ENCODE measurements at regions not wholly inside any gene's neighbourhood (a gene's known extent, or its start where the extent isn't known, plus 50 kb on each side); places are given as distances from the start of the nearest gene placed in this dataset.
"Not testable (repeated sequence)": the region's sequence is repeated elsewhere in the genome, so short reads cannot be mapped to it uniquely, and the experiment has no call there.

DNA sequence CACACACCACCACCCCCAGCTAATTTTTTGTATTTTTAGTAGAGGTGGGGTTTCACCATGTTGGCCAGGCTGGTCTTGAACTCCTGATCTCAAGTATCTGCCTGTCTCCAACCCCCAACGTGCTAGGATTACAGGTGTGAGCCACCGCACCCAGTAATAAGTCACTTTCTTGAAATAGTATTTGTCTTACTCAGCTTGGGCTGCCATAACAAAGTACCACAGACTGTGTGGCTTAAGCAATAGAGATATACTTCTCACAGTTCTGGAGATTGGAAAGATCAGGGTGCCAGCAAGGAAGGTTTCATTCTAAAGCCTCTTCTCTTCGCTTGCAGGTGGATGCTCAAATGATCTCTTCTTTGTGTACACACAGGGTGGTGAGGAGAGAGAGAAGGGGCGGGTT, 99.8 kb downstream of the ARRDC3 start:
- DNase-seq = no peak

DNA sequence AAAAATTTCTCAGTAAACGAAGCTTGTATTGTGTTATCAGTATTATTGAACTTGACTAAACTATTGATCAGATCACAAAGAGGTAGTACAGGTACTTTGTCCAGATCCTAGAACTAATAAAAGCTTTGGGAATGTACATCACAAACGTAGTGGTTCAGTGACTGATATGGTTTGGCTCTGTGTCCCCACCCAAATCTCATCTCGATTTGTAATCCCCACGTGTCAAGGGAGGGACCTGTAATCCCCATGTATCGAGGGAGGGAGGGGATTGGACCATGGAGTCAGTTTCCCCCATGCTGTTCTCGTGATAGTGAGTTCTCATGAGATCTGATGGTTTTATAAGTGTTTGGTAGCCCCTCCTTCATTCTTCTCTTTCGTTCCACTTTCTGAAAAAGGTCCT, 100.9 kb downstream of the ARRDC3 start:
- DNase-seq = no peak

DNA sequence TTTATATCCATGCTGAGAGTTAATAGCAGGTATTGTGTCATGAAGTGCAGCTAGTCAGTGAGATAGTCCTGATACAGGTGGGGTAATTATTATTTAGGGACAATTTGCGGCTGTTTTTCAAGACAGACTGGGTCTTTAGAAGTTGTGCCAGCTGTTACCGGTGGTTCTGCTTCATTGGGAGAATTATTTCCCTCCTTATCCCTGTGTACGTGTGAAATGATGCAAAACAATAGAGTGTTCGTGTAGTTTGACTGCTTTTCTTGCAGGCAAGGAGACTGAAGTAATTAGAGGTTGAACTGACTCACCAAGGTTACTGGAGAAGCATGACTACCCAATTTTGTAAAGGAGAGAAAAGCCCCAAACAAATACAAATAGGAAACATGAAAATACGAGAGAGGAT, 101.7 kb downstream of the ARRDC3 start:
- no peak for DNase-seq

DNA sequence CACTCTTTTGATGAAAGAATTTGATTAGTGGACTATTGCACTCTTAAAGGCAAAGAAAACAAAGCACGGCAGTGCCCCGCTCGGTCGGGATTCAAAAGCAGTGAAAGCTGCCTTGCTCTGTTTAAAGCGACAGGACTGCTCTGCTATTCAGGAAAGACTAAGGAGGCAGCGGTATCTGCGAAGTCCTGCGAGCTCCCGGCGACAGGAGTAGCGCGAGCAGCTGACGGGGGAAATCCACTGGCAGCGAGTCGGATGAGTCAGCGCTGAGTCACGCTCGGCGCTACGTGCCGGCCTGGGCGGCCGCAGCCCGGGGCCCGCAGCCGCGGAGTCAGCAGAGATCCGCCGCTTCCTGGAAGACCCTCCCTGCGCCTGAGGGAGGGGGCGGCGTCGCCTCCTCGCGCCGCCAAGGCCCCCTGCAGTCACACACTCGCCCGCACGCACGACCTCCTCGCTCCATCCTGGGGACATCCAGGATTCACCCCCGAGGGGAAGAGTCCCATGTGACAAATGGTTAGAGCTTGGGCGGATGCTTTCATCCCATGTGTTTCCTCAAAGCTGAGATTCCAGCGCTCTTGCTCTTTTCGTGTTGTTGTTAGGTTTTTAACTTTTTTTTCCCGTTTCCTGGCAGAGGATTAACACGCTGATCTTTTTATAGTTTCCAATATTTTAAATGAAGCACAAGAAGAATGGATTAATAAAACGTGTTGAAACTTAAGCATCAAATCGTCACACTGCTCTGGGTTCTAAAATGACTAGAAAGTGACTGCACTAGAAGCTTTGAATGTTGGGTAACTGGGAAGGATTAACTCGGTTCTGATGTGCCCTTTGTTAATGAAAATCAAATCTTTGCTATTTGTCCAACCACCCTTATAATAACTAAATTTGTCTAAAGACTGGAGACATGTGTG, 102.5 kb downstream of the ARRDC3 start:
- peak; percentile 95 for DNase-seq

DNA sequence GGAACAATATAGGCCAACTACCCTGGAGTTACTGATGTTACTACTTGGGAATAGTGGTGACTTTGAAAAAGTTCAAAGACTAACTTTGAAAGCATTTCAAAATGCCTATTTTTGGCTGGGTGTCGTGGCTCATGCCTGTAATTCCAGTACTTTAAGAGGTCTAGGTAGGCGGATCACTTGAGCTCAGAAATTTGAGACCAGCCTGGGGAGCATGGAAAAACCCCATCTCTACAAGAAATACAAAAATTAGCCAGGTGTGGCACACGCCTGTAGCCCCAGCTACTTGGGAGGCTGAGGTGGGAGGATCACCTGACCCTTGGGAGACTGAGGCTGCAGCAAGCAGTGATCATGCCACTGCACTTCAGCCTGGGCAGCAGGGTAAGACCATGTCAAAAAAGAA, 105.3 kb downstream of the ARRDC3 start:
- DNase-seq = no peak

DNA sequence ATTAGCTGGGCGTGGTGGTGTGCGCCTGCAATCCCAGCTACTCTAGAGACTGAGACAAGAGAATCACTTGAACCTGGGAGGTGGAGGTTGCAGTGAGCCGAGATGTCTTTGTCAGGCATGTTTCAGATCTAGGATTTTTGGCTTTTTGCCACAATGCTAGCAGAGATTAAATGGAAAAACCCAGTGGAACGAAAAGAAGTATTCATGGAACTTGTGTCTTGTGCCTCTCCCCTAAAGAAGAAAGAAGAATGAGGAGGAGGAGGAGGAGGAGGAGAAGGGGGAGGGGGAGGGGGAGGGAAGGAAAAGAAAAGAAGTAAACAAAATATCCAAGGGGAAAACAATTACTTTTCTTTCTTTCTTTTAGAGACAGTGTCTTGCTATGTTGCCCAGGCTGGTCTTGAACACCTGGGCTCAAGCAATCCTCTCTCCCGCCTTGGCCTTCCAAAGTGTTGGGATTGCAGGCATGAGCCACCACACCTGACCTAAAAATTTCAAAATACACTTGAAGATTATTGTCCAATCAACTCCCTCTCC, 106.0 kb downstream of the ARRDC3 start:
- DNase-seq = no peak

DNA sequence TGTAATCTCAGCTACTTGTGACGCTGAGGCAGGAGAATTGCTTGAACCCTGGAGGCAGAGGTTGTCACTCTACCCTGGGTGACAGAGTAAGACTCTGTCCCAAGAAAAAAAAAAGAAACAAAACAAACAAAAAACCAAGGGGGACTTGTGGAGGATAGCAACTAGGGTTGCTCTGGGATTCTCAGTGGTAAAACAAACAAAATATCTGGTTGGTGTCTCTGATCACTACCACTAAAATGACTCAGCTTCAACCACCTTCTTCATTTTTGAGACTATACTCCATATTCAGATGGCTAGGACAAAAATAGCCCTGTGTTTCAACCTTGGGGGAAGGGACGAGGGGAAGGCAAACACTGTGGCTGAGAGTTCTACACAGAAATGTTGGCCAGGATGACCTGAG, 110.3 kb downstream of the ARRDC3 start:
- no peak for DNase-seq

DNA sequence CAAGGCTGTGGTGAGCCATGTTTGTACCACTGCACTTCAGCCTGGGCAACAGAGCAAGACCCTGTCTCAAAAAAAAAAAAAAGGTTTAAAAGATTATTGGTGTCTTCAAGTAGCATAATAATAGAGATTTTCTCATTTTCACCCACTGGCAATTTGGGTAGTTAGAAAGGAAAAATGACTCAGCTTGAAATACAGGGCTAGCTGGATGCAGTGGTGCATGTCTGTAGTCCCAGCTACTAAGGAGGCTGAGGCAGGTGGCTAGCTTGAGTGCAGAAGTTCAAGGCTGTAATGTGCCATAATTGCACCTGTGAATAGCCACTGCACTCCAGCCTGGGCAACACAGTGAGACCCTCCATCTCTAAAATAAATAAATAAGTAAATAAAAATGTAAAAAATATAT, 111.1 kb downstream of the ARRDC3 start:
- DNase-seq = no peak

DNA sequence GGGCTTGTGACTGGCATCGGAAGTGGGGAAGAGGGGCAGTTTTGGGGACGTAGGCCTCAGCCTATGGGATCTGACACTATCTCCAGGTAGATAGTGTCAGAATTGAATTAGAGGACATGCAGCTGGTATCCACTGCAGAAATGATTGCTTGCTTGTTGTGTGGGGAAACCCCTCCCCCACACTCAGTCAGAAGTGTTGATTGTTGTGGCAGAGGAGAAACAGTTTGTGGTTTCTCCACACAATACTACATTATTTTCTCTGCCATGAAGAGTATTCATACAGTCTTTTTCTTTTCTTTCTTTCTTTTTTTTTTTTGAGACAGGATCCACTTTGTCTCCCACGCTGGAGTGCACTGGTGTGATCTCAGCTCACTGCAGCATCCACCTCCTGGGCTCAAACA, 113.9 kb downstream of the ARRDC3 start:
- no peak for DNase-seq

DNA sequence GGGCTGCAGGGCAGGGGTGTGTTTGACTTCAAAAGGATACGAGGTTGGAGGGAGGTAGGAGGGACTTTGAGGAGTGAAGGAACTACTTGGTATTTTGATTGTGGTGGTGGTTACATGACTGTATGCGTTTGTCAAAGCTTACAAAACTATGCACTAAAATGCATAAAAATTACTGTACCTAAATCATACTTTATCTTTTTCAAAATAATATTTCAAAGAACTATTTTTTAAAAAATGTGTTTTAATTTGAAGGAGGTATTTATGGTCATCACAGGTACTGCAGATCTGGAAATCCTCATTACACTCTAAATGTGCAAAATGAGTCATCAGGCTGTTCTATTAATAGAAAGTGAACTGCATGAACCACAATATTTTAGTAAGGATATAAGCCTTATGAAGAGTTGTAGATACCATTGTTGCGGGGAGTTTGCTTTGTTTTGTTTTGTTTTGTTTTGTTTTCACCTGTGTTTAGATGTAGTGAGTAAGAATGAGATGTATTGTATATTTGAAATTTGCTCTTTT, 116.9 kb downstream of the ARRDC3 start:
- DNase-seq = no peak

DNA sequence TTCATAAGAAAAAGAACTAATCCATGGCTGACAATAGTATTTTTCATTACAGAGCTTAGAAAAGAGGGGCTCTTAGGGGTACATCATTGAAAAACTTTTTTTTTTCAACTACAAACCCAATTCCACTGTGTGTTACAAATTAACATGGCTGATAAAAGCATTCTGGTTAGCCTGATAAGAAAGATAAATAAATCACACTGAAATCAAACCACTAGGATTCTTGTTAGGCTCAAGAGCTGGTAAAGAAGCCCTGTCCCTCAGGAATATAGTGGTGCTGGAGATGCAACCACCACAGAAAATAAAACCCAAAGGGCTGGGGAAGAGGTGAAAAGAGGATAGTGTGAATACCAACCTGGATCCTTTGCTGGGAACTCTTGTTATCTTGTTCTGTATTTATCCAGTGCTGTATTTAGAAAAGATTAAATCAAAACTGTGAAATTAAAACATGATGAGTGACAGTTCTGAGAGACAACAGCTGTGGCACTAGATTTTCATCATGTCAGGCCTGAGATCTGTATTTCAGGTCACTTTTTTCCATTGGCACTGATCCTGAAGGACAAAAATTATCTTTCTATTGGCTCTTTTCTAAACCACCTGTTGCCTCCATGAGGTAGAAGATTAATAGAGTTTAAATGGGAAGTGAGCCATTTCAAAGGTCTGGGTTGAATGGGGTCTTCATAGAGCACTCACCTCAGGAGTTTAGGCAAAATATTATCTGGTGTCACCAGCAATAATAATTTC, 118.6 kb downstream of the ARRDC3 start:
- DNase-seq = no peak

DNA sequence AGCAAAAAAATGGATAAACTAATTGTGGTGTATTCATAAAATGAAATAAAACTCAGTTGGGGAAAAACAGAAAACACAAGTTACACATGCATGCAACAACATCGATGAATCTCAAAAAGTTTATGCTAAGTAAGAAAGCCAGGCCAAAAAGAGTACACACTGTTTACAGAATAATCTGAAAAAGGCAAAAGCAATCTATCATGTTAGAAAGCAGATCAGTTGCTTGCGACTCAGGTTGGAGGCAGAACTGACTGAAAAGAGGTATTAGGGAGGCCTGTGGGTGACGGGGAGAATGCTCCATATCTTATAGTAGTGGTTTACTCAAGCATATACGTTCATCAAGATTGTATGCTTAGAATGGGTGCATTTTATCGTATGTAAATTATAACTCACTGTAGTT, 119.2 kb downstream of the ARRDC3 start:
- no peak for DNase-seq

DNA sequence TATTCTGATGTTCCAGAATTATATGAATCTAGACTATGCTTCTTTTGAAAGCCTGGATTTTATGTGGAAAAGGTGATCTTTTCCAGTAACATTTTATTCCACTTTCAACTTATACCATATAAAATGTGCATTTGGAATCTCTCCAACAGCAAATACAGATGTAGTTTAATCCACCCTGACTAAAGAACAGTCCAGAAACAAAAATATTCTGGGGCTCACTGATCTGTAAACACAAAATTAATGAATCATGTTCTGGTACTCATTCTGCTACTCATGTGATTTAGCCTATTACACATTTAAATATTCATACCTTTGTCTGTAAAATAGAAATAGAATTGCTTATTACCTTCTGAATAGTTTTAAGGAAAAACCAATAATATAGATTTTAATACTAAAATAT, 125.8 kb downstream of the ARRDC3 start:
- no peak for DNase-seq

DNA sequence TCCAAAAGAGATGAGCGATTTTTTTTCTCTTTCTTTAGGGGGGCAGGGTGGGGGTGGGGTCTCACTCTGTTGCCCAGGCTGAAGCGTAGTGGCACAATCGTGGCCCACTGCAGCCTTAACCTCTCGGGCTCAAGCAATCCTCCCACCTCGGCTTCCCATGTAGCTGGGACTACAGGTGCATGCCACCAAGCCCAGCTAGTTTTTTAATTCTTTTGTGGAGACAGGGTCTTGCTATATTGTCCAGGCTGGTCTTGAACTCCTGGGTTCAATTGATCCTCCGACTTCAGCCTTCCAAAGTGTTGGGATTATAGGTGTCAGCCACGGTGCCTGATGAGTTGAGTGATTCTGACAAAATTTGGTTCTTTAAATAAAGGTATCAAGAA, 127.0 kb downstream of the ARRDC3 start:
- DNase-seq = no peak

DNA sequence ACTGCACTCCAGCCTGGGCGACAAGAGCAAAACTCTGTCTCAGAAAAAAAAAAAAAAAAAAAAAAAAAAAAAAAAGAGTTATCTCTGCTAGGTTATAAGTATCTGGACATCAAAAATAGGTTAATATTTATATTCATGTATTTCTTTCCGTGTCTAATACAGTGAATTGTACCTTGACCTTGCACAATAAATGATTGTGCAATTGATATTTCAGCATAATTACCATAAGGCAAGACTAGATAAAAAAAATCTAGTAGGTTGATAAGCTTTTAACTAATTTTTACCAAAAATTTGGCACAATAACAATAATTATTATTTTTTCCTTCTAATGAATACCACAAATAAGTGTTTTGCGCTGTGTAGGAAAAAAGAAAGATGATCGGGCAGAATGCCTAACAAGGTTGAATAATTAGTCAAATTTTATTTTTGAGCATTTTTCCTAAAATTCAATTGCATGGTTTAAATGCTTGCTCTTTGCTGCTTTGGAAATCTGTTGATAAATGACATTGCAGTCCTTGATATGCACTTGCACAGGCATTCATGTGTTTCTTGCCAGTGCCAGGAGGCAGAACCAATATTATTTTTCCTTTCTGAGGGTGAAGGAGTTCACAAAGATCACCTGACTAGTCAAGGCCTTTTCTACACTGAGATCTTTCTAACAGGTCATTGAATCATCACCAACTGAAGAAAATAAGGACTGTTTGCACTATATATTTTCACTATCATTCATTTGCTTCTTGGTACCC, 127.5 kb downstream of the ARRDC3 start:
- DNase-seq = no peak

DNA sequence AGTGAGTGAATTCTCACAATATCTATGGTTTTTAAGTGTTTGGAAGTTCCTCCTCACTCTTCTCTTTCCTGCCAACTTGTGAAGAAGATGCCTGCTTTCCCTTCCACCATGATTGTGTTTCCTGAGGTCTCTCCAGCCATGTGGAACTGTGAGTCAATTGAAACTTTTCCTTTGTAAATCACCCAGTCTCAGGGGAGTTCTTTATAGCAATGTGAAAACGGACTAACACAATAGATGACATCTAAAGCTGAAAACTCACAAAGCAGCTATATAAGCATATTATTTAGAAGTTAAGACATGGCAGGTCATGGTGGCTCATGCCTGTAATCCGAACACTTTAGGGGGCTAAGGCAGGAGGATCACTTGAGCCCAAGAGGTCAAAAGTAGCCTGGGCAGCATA, 130.2 kb downstream of the ARRDC3 start:
- DNase-seq = no peak

DNA sequence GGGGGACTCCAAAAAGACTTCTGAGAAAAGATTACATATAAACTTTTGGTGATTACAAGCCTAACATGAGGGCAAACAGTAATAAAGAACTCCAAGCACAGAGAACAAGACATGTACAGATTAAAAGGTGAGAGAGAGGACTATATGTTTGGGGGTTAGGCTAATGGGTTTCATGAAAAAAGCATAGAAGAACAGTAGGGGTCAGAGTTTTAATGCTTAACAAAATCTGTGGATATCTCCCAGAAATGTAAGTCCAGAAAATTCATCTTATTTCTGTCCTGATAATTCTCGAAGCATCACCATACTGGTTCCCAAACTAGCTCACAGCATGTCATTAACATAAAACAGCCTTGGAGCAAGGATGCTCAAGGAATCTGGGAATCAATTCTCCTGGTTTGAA, 137.2 kb downstream of the ARRDC3 start:
- no peak for DNase-seq

DNA sequence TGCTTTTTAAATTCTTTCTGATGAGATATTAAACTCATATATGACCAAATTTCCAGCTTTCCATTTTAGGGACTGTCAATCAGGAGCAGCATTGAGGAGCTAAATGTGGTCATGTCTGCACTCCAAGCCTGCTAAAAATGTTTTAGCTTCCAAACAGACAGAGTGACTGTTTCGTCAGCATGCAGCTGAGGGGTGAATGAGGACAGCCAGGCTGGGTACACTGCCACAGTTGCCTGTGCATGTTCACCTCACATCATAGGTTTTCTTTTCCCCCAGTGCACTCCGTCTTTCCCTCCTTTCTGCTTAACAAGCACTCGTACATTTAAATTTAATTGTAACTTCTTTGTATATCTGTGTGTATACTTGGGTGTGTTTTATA, 138.1 kb downstream of the ARRDC3 start:
- no peak for DNase-seq

DNA sequence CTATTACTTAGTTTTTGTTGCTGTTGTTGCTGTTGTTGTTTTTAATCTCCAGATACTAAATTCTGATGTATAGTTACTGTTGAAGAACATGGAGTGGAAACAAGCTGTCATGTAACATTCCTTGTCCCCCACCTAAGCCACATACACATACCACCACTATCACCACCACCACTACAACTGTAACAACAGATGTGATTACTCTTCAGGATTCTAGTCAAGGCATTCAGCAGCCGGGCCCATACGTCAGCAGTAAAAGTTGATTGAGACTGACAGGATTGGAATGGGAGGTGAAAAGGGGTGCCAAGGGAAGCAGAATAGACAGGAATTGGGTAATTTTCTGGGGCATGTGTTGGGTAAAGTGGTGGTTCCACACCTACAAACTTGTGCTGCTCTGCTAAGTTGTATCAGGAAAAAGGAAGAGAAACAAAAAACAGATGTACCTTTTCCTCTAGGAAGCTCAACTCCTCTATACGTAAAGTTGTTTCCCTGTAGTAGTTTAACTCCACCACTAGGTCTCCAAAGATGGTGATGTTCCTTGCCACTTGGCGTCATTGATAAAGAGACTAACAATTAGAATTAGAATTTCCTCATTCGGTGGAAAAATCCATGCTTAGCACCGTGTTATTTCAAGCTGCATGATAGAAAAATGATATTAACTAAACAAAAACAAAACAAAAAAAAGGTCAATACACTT, 138.6 kb downstream of the ARRDC3 start:
- no peak for DNase-seq

DNA sequence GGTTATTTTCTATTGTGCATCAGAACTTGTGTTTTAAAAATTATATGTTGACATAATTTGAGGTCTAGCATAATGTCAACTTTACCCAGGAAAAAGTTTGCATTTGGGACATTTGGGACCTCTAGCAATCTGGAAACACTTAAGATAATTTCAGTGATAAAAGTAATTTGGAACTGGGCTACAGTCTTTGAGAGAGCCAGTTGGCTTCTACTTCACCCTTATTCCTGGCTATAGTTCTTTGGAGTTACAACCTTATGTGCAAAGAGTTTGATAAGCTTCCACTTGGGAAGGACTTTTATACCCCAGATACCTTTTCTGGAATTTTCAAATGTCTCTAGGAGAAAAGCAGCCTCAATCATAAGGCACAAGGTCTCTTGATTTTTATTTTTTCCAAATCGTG, 139.3 kb downstream of the ARRDC3 start:
- no peak for DNase-seq

DNA sequence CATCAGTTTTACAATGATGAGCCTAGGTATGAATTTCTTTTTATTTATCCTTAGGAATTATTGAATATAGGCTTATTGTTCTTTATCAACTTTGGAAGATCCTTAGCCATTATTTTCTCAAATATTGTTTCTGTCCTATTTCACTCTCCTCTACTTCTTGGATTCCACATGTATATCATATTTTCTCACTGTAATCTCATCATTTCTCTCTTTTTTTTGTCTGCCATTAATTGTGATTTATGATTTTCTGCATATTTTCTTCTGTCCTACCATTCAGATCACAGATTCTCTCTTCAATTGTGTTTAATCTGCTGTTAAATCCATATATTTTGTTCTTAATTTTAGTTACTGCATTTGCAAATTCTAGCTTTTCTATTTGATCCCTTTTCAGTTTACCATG, 139.8 kb downstream of the ARRDC3 start:
- DNase-seq = no peak

DNA sequence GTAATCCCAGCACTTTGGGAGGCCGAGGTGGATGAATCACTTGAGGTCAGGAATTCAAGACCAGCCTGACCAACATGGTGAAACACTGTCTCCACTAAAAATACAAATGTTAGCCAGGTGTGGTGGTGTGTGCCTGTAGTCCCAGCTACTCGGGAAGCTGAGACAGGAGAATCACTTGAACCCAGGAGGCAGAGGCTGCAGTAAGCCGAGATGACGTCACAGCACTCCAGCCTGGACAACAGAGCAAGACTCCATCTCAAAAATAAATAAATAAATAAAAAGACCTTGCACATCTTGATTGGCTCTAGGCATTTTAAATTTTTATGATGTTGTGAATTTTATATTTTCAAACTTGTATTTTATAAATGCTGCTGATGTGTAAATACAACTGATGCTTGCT, 141.7 kb downstream of the ARRDC3 start:
- DNase-seq = not testable (repeated sequence)

DNA sequence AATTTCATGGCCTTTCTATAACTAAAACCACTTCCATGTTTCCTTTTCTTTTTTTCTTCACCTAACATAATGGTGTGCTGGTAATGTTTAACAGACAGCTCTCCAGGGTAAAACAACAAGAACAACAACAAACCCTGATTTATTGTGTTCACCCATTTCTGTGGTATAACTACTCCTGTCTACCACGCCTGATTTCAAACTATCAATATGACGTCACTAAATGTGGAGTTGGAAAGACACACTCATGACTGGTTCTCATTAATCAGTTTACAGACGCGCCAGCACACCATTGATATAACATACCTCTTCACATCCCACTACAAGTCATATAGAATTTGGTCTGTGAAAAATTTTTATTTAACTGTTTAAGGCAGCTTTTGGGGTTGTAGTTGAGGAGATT, 142.9 kb downstream of the ARRDC3 start:
- DNase-seq = no peak

All from activated CD4-positive, alpha-beta T cell treated with anti-CD3 and anti-CD28 coated beads for 48 hours (primary cell).